Fibroblast of lung (primary cell): ENCODE measurements at regions not wholly inside any gene's neighbourhood (a gene's known extent, or its start where the extent isn't known, plus 50 kb on each side); places are given as distances from the start of the nearest gene placed in this dataset.

Experiments used
- DNase-seq, 2 donors: peaks; one replicate each; pipeline versions ENCODE4 v3.0.0 to v3.0.0-alpha.2; 2010; ENCODE audit warnings: low read depth in 2 of 2
- H2AFZ ChIP-seq: 2 replicates; pipeline ENCODE4 v1.5.1; 2012; ENCODE audit warnings: low read length, control low read depth, inconsistent platforms
- H3K27ac ChIP-seq: 2 replicates; pipeline ENCODE4 v1.5.1; 2011; ENCODE audit warnings: low read length, control low read depth; ENCODE audit not compliant: insufficient read depth
- H3K27me3 ChIP-seq: 2 replicates; pipeline ENCODE4 v1.5.1; 2011; ENCODE audit warnings: mild to moderate bottlenecking, low read length; ENCODE audit not compliant: control insufficient read depth, insufficient read depth
- H3K36me3 ChIP-seq: 2 replicates; pipeline ENCODE4 v1.5.1; 2011; ENCODE audit warnings: low read length; ENCODE audit not compliant: control insufficient read depth, insufficient read depth
- H3K4me1 ChIP-seq: 2 replicates; pipeline ENCODE4 v1.5.1; 2011; ENCODE audit warnings: low read length; ENCODE audit not compliant: control insufficient read depth, insufficient read depth; ENCODE audit errors: extremely low read depth
- H3K4me2 ChIP-seq: 2 replicates; pipeline ENCODE4 v1.5.1; 2011; ENCODE audit warnings: low read length, control low read depth; ENCODE audit not compliant: insufficient read depth; ENCODE audit errors: extremely low read depth
- H3K4me3 ChIP-seq, 4 experiments: fragments of 200-600 bp in 1 of 4; sonication (generic) in 1 of 4; replicated peaks in 1 of 4; 2 replicates each; pipeline ENCODE4 v1.5.1; 2011 to 2016; ENCODE audit warnings: low read length in 4 of 4, low read depth in 3 of 4, mild to moderate bottlenecking in 3 of 4, control low read depth in 2 of 4, inconsistent platforms in 1 of 4, mixed read lengths in 1 of 4; ENCODE audit not compliant: insufficient read depth in 1 of 4; ENCODE audit errors: control extremely low read depth in 1 of 4
- H3K79me2 ChIP-seq: 2 replicates; pipeline ENCODE4 v1.5.1; 2012; ENCODE audit warnings: mild to moderate bottlenecking, low read length, inconsistent platforms; ENCODE audit not compliant: control insufficient read depth, insufficient read depth
- H3K9ac ChIP-seq: 2 replicates; pipeline ENCODE4 v1.5.1; 2011; ENCODE audit warnings: mild to moderate bottlenecking, low read length, control low read depth; ENCODE audit not compliant: insufficient read depth
- H3K9me3 ChIP-seq: 2 replicates; pipeline ENCODE4 v1.5.1; 2012; ENCODE audit warnings: low read depth, low read length; ENCODE audit not compliant: control insufficient read depth, insufficient read depth
- H4K20me1 ChIP-seq: 2 replicates; pipeline ENCODE4 v1.5.1; 2011; ENCODE audit warnings: low read length; ENCODE audit not compliant: control insufficient read depth, insufficient read depth; ENCODE audit errors: extremely low read depth
- EZH2 ChIP-seq: IDR thresholded peaks from 2 replicates; pipeline ENCODE4 v1.5.1; 2012; ENCODE audit warnings: low read length, control low read depth, mild to moderate bottlenecking; ENCODE audit errors: missing control alignments
- TF ChIP-seq, protein P1 (sequence below), 2 donors: IDR thresholded peaks in 1 of 2; conservative IDR thresholded peaks in 1 of 2; 1 replicate in 1 of 2; 2 replicates in 1 of 2; pipeline ENCODE4 v1.5.1; 2011 to 2012; ENCODE audit warnings: low read length in 2 of 2, control low read depth in 1 of 2, inconsistent platforms in 1 of 2, low read depth in 1 of 2, mild to moderate bottlenecking in 1 of 2

DNA sequence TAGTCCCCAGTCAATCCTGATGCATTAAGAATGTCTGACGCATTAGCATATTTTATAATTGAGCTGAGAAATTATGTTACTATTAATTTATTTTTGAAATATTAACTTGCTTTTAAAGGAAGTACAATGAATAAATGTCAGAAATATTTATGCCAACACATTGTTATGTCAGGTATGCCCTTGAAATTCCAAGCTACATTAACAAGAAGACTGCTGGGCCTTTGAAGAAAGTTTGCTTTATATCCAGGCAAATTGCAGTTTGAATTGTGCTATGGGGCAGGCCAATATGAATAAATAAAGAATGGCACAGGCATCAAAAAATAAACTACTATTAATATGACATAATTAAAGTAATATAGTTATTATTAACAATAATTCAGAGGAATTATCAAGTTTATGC is 1391.3 kb downstream of the PLA2G4A start:
- Histone ChIP-seq H3K4me2 (no peak overlapping the region), H3K79me2 (no peaks in the 10 kb centered on the region), H2AFZ (no peak overlapping the region), H3K9ac (no peak overlapping the region), H3K36me3 (no peaks in the 10 kb centered on the region), H3K9me3 (no peaks in the 10 kb centered on the region), H3K4me3 (no peak overlapping the region), H3K27me3 (no peaks in the 10 kb centered on the region), H3K27ac (no peak overlapping the region), H4K20me1 (no peaks in the 10 kb centered on the region), H3K4me1 (no peaks in the 10 kb centered on the region)
- TF ChIP-seq, protein P1, sequence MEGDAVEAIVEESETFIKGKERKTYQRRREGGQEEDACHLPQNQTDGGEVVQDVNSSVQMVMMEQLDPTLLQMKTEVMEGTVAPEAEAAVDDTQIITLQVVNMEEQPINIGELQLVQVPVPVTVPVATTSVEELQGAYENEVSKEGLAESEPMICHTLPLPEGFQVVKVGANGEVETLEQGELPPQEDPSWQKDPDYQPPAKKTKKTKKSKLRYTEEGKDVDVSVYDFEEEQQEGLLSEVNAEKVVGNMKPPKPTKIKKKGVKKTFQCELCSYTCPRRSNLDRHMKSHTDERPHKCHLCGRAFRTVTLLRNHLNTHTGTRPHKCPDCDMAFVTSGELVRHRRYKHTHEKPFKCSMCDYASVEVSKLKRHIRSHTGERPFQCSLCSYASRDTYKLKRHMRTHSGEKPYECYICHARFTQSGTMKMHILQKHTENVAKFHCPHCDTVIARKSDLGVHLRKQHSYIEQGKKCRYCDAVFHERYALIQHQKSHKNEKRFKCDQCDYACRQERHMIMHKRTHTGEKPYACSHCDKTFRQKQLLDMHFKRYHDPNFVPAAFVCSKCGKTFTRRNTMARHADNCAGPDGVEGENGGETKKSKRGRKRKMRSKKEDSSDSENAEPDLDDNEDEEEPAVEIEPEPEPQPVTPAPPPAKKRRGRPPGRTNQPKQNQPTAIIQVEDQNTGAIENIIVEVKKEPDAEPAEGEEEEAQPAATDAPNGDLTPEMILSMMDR (conservative IDR thresholded peaks at IDR 0.05 in 1 of 2, IDR thresholded peaks at IDR 0.05 in 1 of 2; ENCODE audit: low read depth in 1 of 2, low read length in 2 of 2), result no peak
- TF ChIP-seq EZH2, result no peak
- DNase-seq, result no peak

DNA sequence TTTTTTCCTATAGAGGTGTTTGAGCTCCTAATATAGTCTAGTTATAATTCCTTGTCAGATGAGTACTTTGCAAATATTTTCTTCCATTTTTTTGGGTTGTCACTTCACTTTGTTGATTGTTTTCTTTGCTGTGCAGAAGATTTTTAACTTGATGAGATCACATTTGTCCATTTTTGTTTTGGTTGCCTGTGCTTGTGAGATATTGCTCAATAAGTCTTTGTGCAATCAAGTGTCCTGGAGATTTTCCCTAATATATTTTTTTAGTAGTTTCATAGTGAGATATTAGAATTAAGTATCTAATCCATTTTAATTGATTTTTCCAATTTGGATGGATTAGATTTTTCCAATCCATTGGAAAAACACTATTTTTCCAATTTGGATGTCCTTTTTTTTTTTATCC is 1395.5 kb downstream of the PLA2G4A start:
- peak in 1 of 2 donors; percentile 17 for DNase-seq
- TF ChIP-seq, protein P1 (conservative IDR thresholded peaks at IDR 0.05 in 1 of 2, IDR thresholded peaks at IDR 0.05 in 1 of 2; ENCODE audit: low read depth in 1 of 2, low read length in 2 of 2), result no peak
- no peak for TF ChIP-seq EZH2
- Histone ChIP-seq H3K4me1 (no peaks in the 10 kb centered on the region), H3K27ac (no peak overlapping the region), H3K4me3 (no peak overlapping the region), H3K27me3 (no peaks in the 10 kb centered on the region), H3K36me3 (no peaks in the 10 kb centered on the region), H2AFZ (no peak overlapping the region), H3K9ac (no peak overlapping the region), H3K4me2 (no peak overlapping the region), H3K9me3 (no peaks in the 10 kb centered on the region), H3K79me2 (no peaks in the 10 kb centered on the region), H4K20me1 (no peaks in the 10 kb centered on the region)

DNA sequence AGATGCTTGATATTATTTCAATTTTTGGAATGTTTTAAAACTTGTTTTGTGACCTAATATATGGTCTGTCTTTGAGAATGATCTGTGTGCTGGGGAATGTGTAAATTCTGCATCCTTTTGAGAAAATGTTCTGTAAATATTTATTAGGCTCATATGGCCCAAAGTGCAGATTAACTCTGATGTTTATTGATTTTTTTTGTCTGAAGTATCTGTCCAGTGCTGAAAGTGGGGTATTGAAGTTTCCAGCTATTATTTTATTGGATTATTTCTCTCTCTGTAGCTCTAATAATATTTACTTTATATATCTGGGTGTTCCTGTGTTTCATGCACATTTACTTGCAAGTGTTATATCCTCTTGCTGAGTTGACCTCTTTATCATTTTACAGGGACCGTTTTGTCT is 1397.2 kb downstream of the PLA2G4A start:
- no peak overlapping the region for H3K27ac ChIP-seq
- H3K79me2 ChIP-seq, result no peaks in the 10 kb centered on the region
- no peaks in the 10 kb centered on the region for H3K27me3 ChIP-seq
- no peak for TF ChIP-seq EZH2
- TF ChIP-seq, protein P1 (conservative IDR thresholded peaks at IDR 0.05 in 1 of 2, IDR thresholded peaks at IDR 0.05 in 1 of 2; ENCODE audit: low read depth in 1 of 2, low read length in 2 of 2), result no peak
- no peaks in the 10 kb centered on the region for H3K4me1 ChIP-seq
- H3K4me3 ChIP-seq, result no peak overlapping the region
- no peak overlapping the region for H3K4me2 ChIP-seq
- no peak for DNase-seq
- H3K36me3 ChIP-seq, result no peaks in the 10 kb centered on the region
- no peak overlapping the region for H3K9ac ChIP-seq
- H4K20me1 ChIP-seq, result no peaks in the 10 kb centered on the region
- H3K9me3 ChIP-seq, result no peaks in the 10 kb centered on the region
- no peak overlapping the region for H2AFZ ChIP-seq
